PFSK-1 (cell line): ENCODE measurements at regions not wholly inside any gene's neighbourhood (a gene's known extent, or its start where the extent isn't known, plus 50 kb on each side); places are given as distances from the start of the nearest gene placed in this dataset.

Experiments used
- FOXP2 ChIP-seq: optimal IDR thresholded peaks from 2 replicates; pipeline ENCODE3; 2011; ENCODE audit warnings: borderline replicate concordance, control low read depth, inconsistent platforms; ENCODE audit not compliant: insufficient read depth; ENCODE audit errors: extremely low read length, extremely low read depth
- POLR2AphosphoS5 ChIP-seq: IDR thresholded peaks from 2 replicates; pipeline ENCODE4 v1.6.1; 2012; ENCODE audit warnings: low read depth, mild to moderate bottlenecking, control low read depth, low read length, moderate library complexity
- REST ChIP-seq, 2 experiments: IDR thresholded peaks; 2 replicates each; pipeline versions ENCODE4 v1.6.1 to v1.8.0; 2011 to 2012; ENCODE audit warnings: low read depth in 2 of 2, low read length in 2 of 2, control low read depth in 1 of 2, inconsistent platforms in 1 of 2, mild to moderate bottlenecking in 1 of 2, moderate library complexity in 1 of 2; ENCODE audit not compliant: insufficient read depth in 1 of 2
- SIN3A ChIP-seq: IDR thresholded peaks from 2 replicates; pipeline ENCODE4 v1.6.1; 2012; ENCODE audit warnings: mild to moderate bottlenecking, low read length, moderate library complexity, borderline replicate concordance; ENCODE audit not compliant: insufficient read depth
- TAF1 ChIP-seq: IDR thresholded peaks from 2 replicates; pipeline ENCODE4 v1.6.1; 2012; ENCODE audit warnings: low read length, control low read depth, borderline replicate concordance; ENCODE audit not compliant: insufficient read depth

- TF ChIP-seq TAF1 (no peak), SIN3A (no peak), POLR2AphosphoS5 (no peak), REST (IDR thresholded peaks at IDR 0.05; ENCODE audit: insufficient read depth in 1 of 2, low read depth in 2 of 2, low read length in 2 of 2) (no peak), FOXP2 (no peak)
Observed at GRCh38 chr2:12623051-12623450, 93.7 kb upstream of the TRIB2 start.
